HL-60 (cell line): ENCODE measurements at regions not wholly inside any gene's neighbourhood (a gene's known extent, or its start where the extent isn't known, plus 50 kb on each side); places are given as distances from the start of the nearest gene placed in this dataset.

Experiments used
- CTCF ChIP-seq: IDR thresholded peaks from one replicate; pipeline ENCODE4 v1.5.1; 2011; ENCODE audit warnings: low read length, control low read depth, inconsistent platforms; ENCODE audit not compliant: insufficient read depth
- GABPA ChIP-seq: IDR thresholded peaks from 2 replicates; pipeline ENCODE4 v1.6.1; 2012; ENCODE audit warnings: low read depth
- POLR2AphosphoS5 ChIP-seq: IDR thresholded peaks from 2 replicates; pipeline ENCODE4 v1.6.1; 2012; ENCODE audit warnings: low read depth
- SPI1 ChIP-seq: IDR thresholded peaks from 2 replicates; pipeline ENCODE4 v1.6.1; 2012; ENCODE audit warnings: low read depth, mild to moderate bottlenecking, borderline replicate concordance

GRCh38 chr6:167668019-167668753 is 158.5 kb upstream of the AFDN start:
- TF ChIP-seq CTCF (no peak), POLR2AphosphoS5 (no peak), SPI1 (no peak), GABPA (no peak)
